K562 (cell line): ENCODE measurements at regions not wholly inside any gene's neighbourhood (a gene's known extent, or its start where the extent isn't known, plus 50 kb on each side); places are given as distances from the start of the nearest gene placed in this dataset.
A peak's percentile ranks its signal among the peaks of the same experiment; 100 is the strongest.

Experiments
- ARNT ChIP-seq, 2 experiments: fragments of 450-650 bp; IDR thresholded peaks; 2 replicates each; pipeline ENCODE4 v1.6.1; 2016; ENCODE audit warnings: mild to moderate bottlenecking in 1 of 2
- C11orf30 ChIP-seq: fragments of 450-650 bp; IDR thresholded peaks from 2 replicates; pipeline ENCODE4 v1.6.1; 2016; ENCODE audit warnings: low read depth, mild to moderate bottlenecking
- E2F3 ChIP-seq: fragments of 250-450 bp; sonication (Bioruptor Pico); IDR thresholded peaks from 2 replicates; pipeline ENCODE4 v1.4.0; 2020; ENCODE audit warnings: mild to moderate bottlenecking
- ERF ChIP-seq: fragments of 450-650 bp; formaldehyde crosslinking; IDR thresholded peaks from 2 replicates; pipeline ENCODE4 v1.4.0; 2020; ENCODE audit warnings: mild to moderate bottlenecking, mixed read lengths
- ESRRB ChIP-seq: fragments of 250-450 bp; sonication (Bioruptor Pico); IDR thresholded peaks from 2 replicates; pipeline ENCODE4 v1.5.0; 2020; ENCODE audit warnings: mild to moderate bottlenecking, moderate library complexity, borderline replicate concordance
- FOXJ3 ChIP-seq: sonication (generic); formaldehyde crosslinking; IDR thresholded peaks from 2 replicates; pipeline ENCODE4 v1.4.0; 2020; ENCODE audit warnings: mild to moderate bottlenecking, missing genetic modification reagents
- FUS ChIP-seq: fragments of 200-400 bp; formaldehyde crosslinking; optimal IDR thresholded peaks from 2 replicates; pipeline ENCODE3; 2017; ENCODE audit warnings: low read depth, low read length
- HDAC8 ChIP-seq: fragments of 450-650 bp; IDR thresholded peaks from 2 replicates; pipeline ENCODE4 v1.6.1; 2016; ENCODE audit warnings: mild to moderate bottlenecking, missing genetic modification characterization, moderate library complexity, missing compliant biosample characterization
- MAFK ChIP-seq: IDR thresholded peaks from 2 replicates; pipeline ENCODE4 v1.6.1; 2011; ENCODE audit warnings: low read length, improper control_type of control experiment
- MAX ChIP-seq: sonication (generic); formaldehyde crosslinking; IDR thresholded peaks from 2 replicates; pipeline ENCODE4 v1.9.0; 2022; ENCODE audit warnings: mild to moderate bottlenecking, missing genetic modification reagents
- MBD2 ChIP-seq: sonication (generic); IDR thresholded peaks from 2 replicates; pipeline ENCODE4 v1.6.1; 2016; ENCODE audit warnings: low read depth, borderline replicate concordance
- NCOR1 ChIP-seq: fragments of 450-650 bp; IDR thresholded peaks from 2 replicates; pipeline ENCODE4 v1.6.1; 2016; ENCODE audit warnings: mild to moderate bottlenecking, moderate library complexity
- NELFE ChIP-seq: IDR thresholded peaks from 2 replicates; pipeline ENCODE4 v1.6.1; 2011; ENCODE audit warnings: mild to moderate bottlenecking; ENCODE audit not compliant: insufficient read depth, insufficient read length
- OTX1 ChIP-seq: fragments of 450-650 bp; formaldehyde crosslinking; IDR thresholded peaks from 2 replicates; pipeline ENCODE4 v1.4.0; 2022; ENCODE audit warnings: mild to moderate bottlenecking
- PRDM10 ChIP-seq: fragments of 450-650 bp; IDR thresholded peaks from 2 replicates; pipeline ENCODE4 v1.6.1; 2018; ENCODE audit not compliant: partially characterized antibody
- PRMT5 ChIP-seq: sonication (generic); formaldehyde crosslinking; IDR thresholded peaks from 2 replicates; pipeline ENCODE4 v1.5.0; 2020; ENCODE audit warnings: missing genetic modification reagents
- RBM17 ChIP-seq: fragments of 200-400 bp; formaldehyde crosslinking; IDR thresholded peaks from 2 replicates; pipeline ENCODE4 v1.6.1; 2017; ENCODE audit warnings: low read depth, mild to moderate bottlenecking, low read length, borderline replicate concordance
- SRSF7 ChIP-seq: fragments of 200-400 bp; formaldehyde crosslinking; optimal IDR thresholded peaks from 2 replicates; pipeline ENCODE3; 2017; ENCODE audit warnings: mild to moderate bottlenecking, low read depth, low read length
- STAT6 ChIP-seq: sonication (generic); formaldehyde crosslinking; IDR thresholded peaks from 2 replicates; pipeline ENCODE4 v1.8.1; 2023; ENCODE audit warnings: mild to moderate bottlenecking, missing genetic modification reagents
- TAF9B ChIP-seq: fragments of 450-650 bp; IDR thresholded peaks from 2 replicates; pipeline ENCODE4 v1.6.1; 2018; ENCODE audit warnings: mild to moderate bottlenecking; ENCODE audit not compliant: partially characterized antibody
- TBP ChIP-seq: optimal IDR thresholded peaks from 2 replicates; pipeline ENCODE3; 2011; ENCODE audit warnings: low read depth, low read length, improper control_type of control experiment
- UBTF ChIP-seq, 2 experiments: IDR thresholded peaks; 2 replicates each; pipeline ENCODE4 v1.6.1; 2012; ENCODE audit warnings: improper control_type of control experiment in 2 of 2, low read depth in 2 of 2, low read length in 2 of 2, borderline replicate concordance in 1 of 2

GRCh38 chr16:7990626-7991260, 599.6 kb downstream of the TMEM114 start (continued):
- TF ChIP-seq FUS (no peak), MBD2 (no peak), NCOR1 (peak; percentile 36; the same call in 1 of the 2 replicates), FOXJ3 (CRISPR knock-in tag) (no peak), OTX1 (CRISPR knock-in tag) (no peak), PRMT5 (CRISPR knock-in tag) (no peak), PRDM10 (no peak), UBTF (IDR thresholded peaks at IDR 0.05; ENCODE audit: borderline replicate concordance in 1 of 2, low read depth in 2 of 2, low read length in 2 of 2) (no peak), MAX (CRISPR knock-in tag) (no peak), HDAC8 (tag) (no peak), RBM17 (no peak), ESRRB (CRISPR knock-in tag) (no peak), MAFK (peak; percentile 61), C11orf30 (peak; percentile 91), ARNT (IDR thresholded peaks at IDR 0.05) (no peak), ERF (CRISPR knock-in tag) (no peak), NELFE (no peak), TBP (no peak), STAT6 (CRISPR knock-in tag) (no peak), TAF9B (no peak), SRSF7 (no peak), E2F3 (CRISPR knock-in tag) (no peak)
